K562 (cell line): ENCODE measurements at regions not wholly inside any gene's neighbourhood (a gene's known extent, or its start where the extent isn't known, plus 50 kb on each side); places are given as distances from the start of the nearest gene placed in this dataset. TPM values are rescaled to one million over a fixed set of nuclear protein-coding genes. Genes with fewer than 3 reads are reported as not detected.

Experiments used
- ATF7 ChIP-seq: fragments of 450-650 bp; IDR thresholded peaks from 2 replicates; pipeline ENCODE4 v1.7.1; 2014; ENCODE audit warnings: mild to moderate bottlenecking, moderate library complexity
- ELF4 ChIP-seq: fragments of 450-650 bp; formaldehyde crosslinking; IDR thresholded peaks from 2 replicates; pipeline ENCODE4 v1.4.0; 2022; ENCODE audit warnings: missing genetic modification characterization
- HBP1 ChIP-seq: fragments of 450-650 bp; formaldehyde crosslinking; IDR thresholded peaks from 2 replicates; pipeline ENCODE4 v1.4.0; 2022; ENCODE audit warnings: missing genetic modification characterization
- PHF20 ChIP-seq: fragments of 450-650 bp; IDR thresholded peaks from 2 replicates; pipeline ENCODE4 v1.6.1; 2018; ENCODE audit not compliant: partially characterized antibody
- TCF7L2 ChIP-seq: fragments of 150-350 bp; IDR thresholded peaks from 2 replicates; pipeline ENCODE4 v1.6.1; 2016; ENCODE audit warnings: low read depth, mild to moderate bottlenecking, low read length, moderate library complexity
- ZFX ChIP-seq: sonication (generic); formaldehyde crosslinking; IDR thresholded peaks from 2 replicates; pipeline ENCODE4 v1.8.0; 2022; ENCODE audit warnings: mild to moderate bottlenecking, missing genetic modification reagents, moderate library complexity
- ZNF217 ChIP-seq: sonication (generic); formaldehyde crosslinking; IDR thresholded peaks from 2 replicates; pipeline ENCODE4 v1.8.0; 2022; ENCODE audit warnings: mild to moderate bottlenecking, missing genetic modification reagents
- ZNF583 ChIP-seq: fragments of 250-450 bp; sonication (Bioruptor Pico); IDR thresholded peaks from 2 replicates; pipeline ENCODE4 v1.4.0; 2020
- small RNA-seq: library from RNA; depleted of rRNA; stranded (forward); fragments of <200 nt; gene quantifications from one replicate; pipeline ENCODE3, GENCODE V24; 2014
- TF ChIP-seq, protein P1 (sequence below), 2 experiments: fragments of 450-650 bp in 1 of 2; sonication (generic) in 1 of 2; formaldehyde crosslinking in 1 of 2; IDR thresholded peaks in 1 of 2; conservative IDR thresholded peaks in 1 of 2; 2 replicates each; pipeline versions ENCODE4 v1.6.1 to v1.8.1; 2016 to 2023; ENCODE audit warnings: mild to moderate bottlenecking in 2 of 2, moderate library complexity in 2 of 2, inconsistent platforms in 1 of 2, missing genetic modification reagents in 1 of 2
- TF ChIP-seq, protein P2 (sequence below), 3 experiments: fragments of 200-800 bp in 1 of 3; sonication (Bioruptor generic) in 1 of 3; sonication (generic) in 1 of 3; formaldehyde crosslinking in 1 of 3; IDR thresholded peaks; 2 replicates each; pipeline versions ENCODE4 v1.6.1 to v1.8.0; 2016 to 2022; ENCODE audit warnings: mild to moderate bottlenecking in 2 of 3, missing compliant biosample characterization in 2 of 3, missing genetic modification characterization in 2 of 3, missing genetic modification reagents in 1 of 3

- TF ChIP-seq HBP1 (CRISPR knock-in tag): no peak
- TF ChIP-seq ZNF583: 0 out of 2 replicates have a peak, but pooled peaks have one; percentile 30
- TF ChIP-seq, protein P1, sequence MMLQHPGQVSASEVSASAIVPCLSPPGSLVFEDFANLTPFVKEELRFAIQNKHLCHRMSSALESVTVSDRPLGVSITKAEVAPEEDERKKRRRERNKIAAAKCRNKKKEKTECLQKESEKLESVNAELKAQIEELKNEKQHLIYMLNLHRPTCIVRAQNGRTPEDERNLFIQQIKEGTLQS (IDR thresholded peaks at IDR 0.05): peak; percentile 63
- TF ChIP-seq, protein P1 (CRISPR knock-in tag; conservative IDR thresholded peaks at IDR 0.05): no peak
- peak; percentile 40; the same call in 1 of the 2 replicates for TF ChIP-seq ATF7
- TF ChIP-seq, protein P2, sequence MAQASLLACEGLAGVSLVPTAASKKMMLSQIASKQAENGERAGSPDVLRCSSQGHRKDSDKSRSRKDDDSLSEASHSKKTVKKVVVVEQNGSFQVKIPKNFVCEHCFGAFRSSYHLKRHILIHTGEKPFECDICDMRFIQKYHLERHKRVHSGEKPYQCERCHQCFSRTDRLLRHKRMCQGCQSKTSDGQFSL (CRISPR knock-in tag; IDR thresholded peaks at IDR 0.05): no peak
- TF ChIP-seq, protein P2 (tag; IDR thresholded peaks at IDR 0.05): peak in 1 of 2 experiments; percentile 4; a peak in 1 of 4 replicates
- no peak for TF ChIP-seq ELF4 (CRISPR knock-in tag)
- peak; percentile 19; the same call in 1 of the 2 replicates for TF ChIP-seq ZFX (CRISPR knock-in tag)
- no peak for TF ChIP-seq PHF20
- TF ChIP-seq TCF7L2: 0 out of 2 replicates have a peak, but pooled peaks have one; percentile 20
- TF ChIP-seq ZNF217 (CRISPR knock-in tag): no peak
Measured at GRCh38 chr1:43008115-43009060, 49.7 kb upstream of the SLC2A1 start (continued).

Small RNA genes lying in the stretch of these regions (small RNA-seq; reads per million reads assigned to genes)
- not detected for gene RF00026
